ENCODE measurements at regions not wholly inside any gene's neighbourhood (a gene's known extent, or its start where the extent isn't known, plus 50 kb on each side); places are given as distances from the start of the nearest gene placed in this dataset.

DNA sequence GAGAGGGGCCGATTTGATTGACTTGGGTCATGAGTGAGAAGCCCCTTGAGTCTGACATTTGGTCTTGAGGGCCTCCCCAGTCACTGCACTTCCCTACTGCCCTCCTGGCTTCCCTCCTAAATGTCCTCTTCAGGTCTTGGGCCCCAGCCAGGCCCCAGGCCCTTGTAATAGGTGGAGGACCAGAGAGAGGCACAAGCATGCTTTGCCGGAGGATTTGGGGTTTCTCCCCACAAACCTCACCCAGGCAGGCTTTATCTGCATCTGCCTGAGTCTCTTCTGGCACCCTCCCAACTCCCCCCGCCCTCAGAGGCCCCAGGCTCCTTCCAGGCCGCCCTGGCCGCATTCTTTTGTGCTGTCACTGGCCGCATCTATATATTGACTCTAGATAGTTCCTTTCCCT lies 270.7 kb downstream of the HAUS1 start:
- no peak overlapping the region for H3K4me3 ChIP-seq (ENCODE audit: low read depth, low read length)
- TF ChIP-seq, protein P1, sequence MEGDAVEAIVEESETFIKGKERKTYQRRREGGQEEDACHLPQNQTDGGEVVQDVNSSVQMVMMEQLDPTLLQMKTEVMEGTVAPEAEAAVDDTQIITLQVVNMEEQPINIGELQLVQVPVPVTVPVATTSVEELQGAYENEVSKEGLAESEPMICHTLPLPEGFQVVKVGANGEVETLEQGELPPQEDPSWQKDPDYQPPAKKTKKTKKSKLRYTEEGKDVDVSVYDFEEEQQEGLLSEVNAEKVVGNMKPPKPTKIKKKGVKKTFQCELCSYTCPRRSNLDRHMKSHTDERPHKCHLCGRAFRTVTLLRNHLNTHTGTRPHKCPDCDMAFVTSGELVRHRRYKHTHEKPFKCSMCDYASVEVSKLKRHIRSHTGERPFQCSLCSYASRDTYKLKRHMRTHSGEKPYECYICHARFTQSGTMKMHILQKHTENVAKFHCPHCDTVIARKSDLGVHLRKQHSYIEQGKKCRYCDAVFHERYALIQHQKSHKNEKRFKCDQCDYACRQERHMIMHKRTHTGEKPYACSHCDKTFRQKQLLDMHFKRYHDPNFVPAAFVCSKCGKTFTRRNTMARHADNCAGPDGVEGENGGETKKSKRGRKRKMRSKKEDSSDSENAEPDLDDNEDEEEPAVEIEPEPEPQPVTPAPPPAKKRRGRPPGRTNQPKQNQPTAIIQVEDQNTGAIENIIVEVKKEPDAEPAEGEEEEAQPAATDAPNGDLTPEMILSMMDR (IDR thresholded peaks at IDR 0.05; ENCODE audit: low read depth, low read length), result no peak

DNA sequence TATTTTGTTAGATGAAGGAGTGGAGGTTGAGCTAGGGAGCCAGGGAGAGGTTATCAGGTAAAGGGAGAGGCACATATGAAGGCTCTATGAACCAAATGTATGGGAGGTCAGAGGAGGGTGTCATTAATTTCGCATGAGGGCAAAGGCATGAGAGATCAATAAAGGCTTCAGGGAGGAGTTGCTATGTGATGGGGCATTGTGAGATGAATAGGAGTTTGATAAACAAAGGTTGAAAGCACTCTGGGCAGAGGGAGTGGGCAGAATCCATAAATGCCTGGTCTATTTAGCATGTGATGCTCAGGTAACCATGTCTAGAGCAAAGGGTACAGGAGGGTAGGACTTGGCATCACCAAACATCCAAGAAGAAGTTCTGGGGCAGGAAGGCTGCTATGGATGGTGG lies 273.4 kb downstream of the HAUS1 start:
- TF ChIP-seq, protein P1 (IDR thresholded peaks at IDR 0.05; ENCODE audit: low read depth, low read length), result no peak
- H3K4me3 ChIP-seq (ENCODE audit: low read depth, low read length), result no peak overlapping the region

DNA sequence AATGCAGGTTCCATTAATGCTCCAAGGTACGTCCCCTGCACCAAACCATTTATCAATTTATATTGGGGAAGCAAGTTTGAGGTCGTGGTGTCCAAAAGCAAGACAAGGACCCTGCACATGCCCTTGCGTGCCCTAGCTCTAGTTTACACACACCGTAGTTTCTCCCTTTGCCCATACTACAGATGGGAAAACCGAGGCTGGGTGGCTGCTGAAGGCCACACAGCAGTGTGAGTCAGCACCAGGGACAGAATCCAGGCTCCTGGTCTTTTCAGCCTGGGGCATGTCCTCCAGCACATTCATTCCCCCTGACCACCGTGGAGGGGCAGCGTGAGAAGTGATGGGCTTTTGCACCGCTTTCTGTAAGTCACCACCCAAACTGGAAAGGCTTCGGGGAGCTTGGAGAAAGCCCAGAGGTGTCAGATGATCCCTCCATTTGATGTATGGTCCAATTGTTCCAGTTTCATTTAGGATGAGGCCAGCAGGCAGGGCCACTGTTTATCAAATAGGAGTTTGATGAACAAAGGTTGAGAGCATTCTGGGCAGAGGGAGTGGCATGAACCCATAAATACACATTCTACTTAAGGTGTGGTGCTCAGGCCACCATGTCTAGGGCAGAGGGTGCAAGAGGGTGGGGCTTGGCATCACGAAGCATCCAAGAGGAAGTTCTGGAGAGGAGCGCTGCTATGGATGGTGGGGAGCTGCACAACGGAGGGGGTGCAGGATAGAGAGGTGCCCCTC lies 274.1 kb downstream of the HAUS1 start:
- H3K4me3 ChIP-seq (ENCODE audit: low read depth, low read length), result no peak overlapping the region
- TF ChIP-seq, protein P1 (IDR thresholded peaks at IDR 0.05; ENCODE audit: low read depth, low read length), result no peak

DNA sequence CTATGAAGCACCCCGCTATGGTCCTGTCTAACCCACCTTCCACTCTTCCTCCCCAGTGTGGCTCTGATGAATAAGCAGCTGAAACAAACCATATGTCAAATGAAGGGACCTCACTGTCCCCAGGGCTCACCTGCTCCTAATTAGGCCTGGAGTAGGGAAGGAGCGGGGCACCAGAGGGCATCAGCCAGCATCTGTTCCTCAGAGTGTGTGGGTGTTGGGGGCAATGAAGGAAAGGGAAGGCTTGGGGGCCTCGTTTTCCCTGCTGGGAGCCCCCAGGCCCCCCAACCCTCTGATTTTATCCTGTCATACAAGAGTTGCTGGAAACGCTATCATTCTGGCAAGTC lies 274.7 kb downstream of the HAUS1 start:
- TF ChIP-seq, protein P1 (IDR thresholded peaks at IDR 0.05; ENCODE audit: low read depth, low read length), result no peak

DNA sequence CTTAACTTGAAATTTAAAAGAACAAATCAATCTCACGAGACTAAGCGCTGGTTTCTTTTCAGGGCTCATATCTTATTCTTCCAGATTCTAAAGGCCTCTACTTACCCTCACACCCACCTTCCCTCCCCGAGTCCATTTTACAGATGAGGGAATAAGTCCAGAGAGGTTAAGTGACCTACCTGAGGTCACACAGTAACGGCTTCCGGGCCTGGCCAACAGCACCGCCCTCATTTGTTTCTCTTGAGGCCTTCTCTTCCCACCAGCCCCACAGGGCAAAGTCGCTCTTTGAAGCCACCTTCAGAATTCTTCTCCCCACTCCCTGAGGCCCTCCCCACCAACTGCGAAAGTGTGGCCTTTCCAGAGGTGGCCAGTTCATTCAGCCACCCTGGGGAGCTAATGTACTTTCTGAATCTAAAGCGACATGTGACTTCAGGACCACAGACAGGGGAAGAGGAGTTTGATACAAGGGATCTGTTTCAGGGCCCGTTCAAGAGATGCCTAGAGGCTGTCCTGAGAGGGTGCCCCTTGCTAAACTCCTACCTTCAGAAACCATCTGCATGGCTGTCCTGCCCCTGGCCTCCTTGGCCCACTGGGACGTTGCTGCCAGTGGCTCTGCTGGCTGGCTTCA lies 275.3 kb downstream of the HAUS1 start:
- no peak overlapping the region for H3K4me3 ChIP-seq (ENCODE audit: low read depth, low read length)
- TF ChIP-seq, protein P1 (IDR thresholded peaks at IDR 0.05; ENCODE audit: low read depth, low read length), result no peak

More for the DNA sequence above, 274.7 kb downstream of the HAUS1 start:
- no peak overlapping the region for H3K4me3 ChIP-seq (ENCODE audit: low read depth, low read length)

DNA sequence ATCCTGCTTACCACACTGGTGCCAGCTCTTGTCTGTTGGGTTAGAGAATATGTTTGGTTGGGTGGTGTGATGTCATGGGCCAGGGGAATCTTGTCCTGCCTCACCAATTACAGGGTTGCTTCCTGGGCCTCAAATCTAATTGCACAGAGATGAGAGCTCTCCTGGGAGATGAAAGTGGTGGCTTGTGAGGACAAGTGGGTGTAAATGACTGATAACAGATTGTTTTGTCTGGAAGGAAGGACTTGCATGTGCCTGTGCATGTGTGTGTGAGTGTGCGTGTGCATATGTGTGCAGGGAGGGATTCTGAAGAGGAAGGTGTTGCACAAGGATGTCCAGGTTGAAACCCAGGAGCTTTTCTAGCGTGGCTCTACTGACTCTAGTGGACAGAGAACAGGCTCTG lies 271.9 kb downstream of the LOXHD1 start:
- TF ChIP-seq, protein P1 (IDR thresholded peaks at IDR 0.05; ENCODE audit: low read depth, low read length), result no peak
- no peak overlapping the region for H3K4me3 ChIP-seq (ENCODE audit: low read depth, low read length)

DNA sequence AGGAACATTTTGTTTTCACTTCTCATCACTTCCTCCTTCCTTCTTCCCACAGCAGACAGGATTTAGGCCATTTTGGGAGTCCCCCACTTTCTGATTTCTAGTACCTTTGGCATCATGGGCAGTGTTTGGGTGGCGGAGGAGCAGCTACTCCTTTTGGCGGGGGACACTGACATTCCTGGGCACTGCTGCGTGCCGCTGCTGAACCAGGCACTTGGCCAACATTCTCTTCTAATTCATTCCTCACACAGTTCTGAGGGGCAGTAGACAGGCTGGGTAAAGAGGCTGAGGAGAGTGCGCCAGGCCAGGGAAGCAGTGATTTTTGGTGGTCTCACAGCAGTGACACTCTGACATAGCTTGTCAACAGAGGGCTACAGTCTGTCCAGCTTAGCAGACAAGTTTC lies 270.2 kb downstream of the LOXHD1 start:
- H3K4me3 ChIP-seq (ENCODE audit: low read depth, low read length), result no peak overlapping the region
- TF ChIP-seq, protein P1 (IDR thresholded peaks at IDR 0.05; ENCODE audit: low read depth, low read length), result no peak

Data from WI38 (cell line).